SK-N-SH (cell line): ENCODE measurements at regions not wholly inside any gene's neighbourhood (a gene's known extent, or its start where the extent isn't known, plus 50 kb on each side); places are given as distances from the start of the nearest gene placed in this dataset.

ENCODE experiments used
- CTCF ChIA-PET: fragments of 300-600, 350-600 bp; formaldehyde crosslinking; extraction: SDS; loops from one replicate; lab custom pipeline; 2021; lab: Yijun Ruan, JAX
- POLR2A ChIA-PET: fragments of 350-600 bp; sonication (Branson Sonifier 250); formaldehyde crosslinking; extraction: SDS; loops from one replicate; lab custom pipeline; 2020; ENCODE audit warnings: antibody characterized with exemption, inconsistent platforms; lab: Yijun Ruan, JAX
- DNase-seq: peaks from one replicate; pipeline ENCODE4 v3.0.0; 2012
- H2AFZ ChIP-seq: fragments of 200-600 bp; sonication (generic); 2 replicates; pipeline ENCODE4 v1.8.1; 2016; ENCODE audit warnings: antibody characterized with exemption, mild to moderate bottlenecking, low read depth
- H3F3A ChIP-seq: fragments of 200-600 bp; sonication (generic); replicated peaks from 2 replicates; pipeline ENCODE3; 2016; ENCODE audit warnings: antibody characterized with exemption, mild to moderate bottlenecking; ENCODE audit not compliant: insufficient read depth
- H3K27ac ChIP-seq, 2 experiments: fragments of 200-500 bp in 1 of 2; fragments of 200-600 bp in 1 of 2; sonication (Bioruptor generic) in 1 of 2; sonication (generic), shearing (Covaris generic) in 1 of 2; 2 replicates each; pipeline versions ENCODE4 v1.5.1 to v1.6.1; 2014 to 2016; ENCODE audit warnings: low read depth in 2 of 2, inconsistent platforms in 1 of 2, low read length in 1 of 2, mild to moderate bottlenecking in 1 of 2, mixed read lengths in 1 of 2
- H3K27me3 ChIP-seq: fragments of 200-600 bp; sonication (generic), shearing (Covaris generic); 2 replicates; pipeline ENCODE4 v1.6.1; 2016; ENCODE audit warnings: mixed run types; ENCODE audit not compliant: insufficient read depth
- H3K36me3 ChIP-seq, 2 experiments: fragments of 200-500 bp in 1 of 2; fragments of 200-600 bp in 1 of 2; sonication (Bioruptor generic) in 1 of 2; sonication (generic) in 1 of 2; replicated peaks in 1 of 2; 2 replicates each; pipeline versions ENCODE3 to v1.5.1; 2014 to 2016; ENCODE audit warnings: low read length in 1 of 2, mild to moderate bottlenecking in 1 of 2; ENCODE audit not compliant: insufficient read depth in 2 of 2, control insufficient read depth in 1 of 2
- H3K4me1 ChIP-seq, 2 experiments: fragments of 200-500 bp in 1 of 2; fragments of 200-600 bp in 1 of 2; sonication (Bioruptor generic) in 1 of 2; sonication (generic), shearing (Covaris generic) in 1 of 2; 2 replicates each; pipeline versions ENCODE4 v1.5.1 to v1.6.1; 2014 to 2016; ENCODE audit warnings: low read depth in 1 of 2, low read length in 1 of 2, mixed run types in 1 of 2; ENCODE audit not compliant: insufficient read depth in 2 of 2, control insufficient read depth in 1 of 2
- H3K4me2 ChIP-seq: fragments of 200-600 bp; sonication (generic), shearing (Covaris generic); 2 replicates; pipeline ENCODE4 v1.6.1; 2017; ENCODE audit warnings: mixed run types
- H3K4me3 ChIP-seq, 2 experiments: fragments of 200-500 bp in 1 of 2; fragments of 200-600 bp in 1 of 2; sonication (Bioruptor generic) in 1 of 2; sonication (generic), shearing (Covaris generic) in 1 of 2; 2 replicates each; pipeline versions ENCODE4 v1.5.1 to v1.8.1; 2014 to 2016; ENCODE audit warnings: low read depth in 2 of 2, inconsistent platforms in 1 of 2, low read length in 1 of 2, mild to moderate bottlenecking in 1 of 2, mixed read lengths in 1 of 2, moderate library complexity in 1 of 2
- H3K79me2 ChIP-seq: fragments of 200-600 bp; sonication (generic); 2 replicates; pipeline ENCODE4 v1.8.1; 2017; ENCODE audit warnings: mild to moderate bottlenecking; ENCODE audit not compliant: insufficient read depth
- H3K9ac ChIP-seq: fragments of 200-600 bp; sonication (generic); 2 replicates; pipeline ENCODE4 v1.6.1; 2017; ENCODE audit warnings: mixed run types
- H3K9me2 ChIP-seq: fragments of 200-600 bp; sonication (generic); 2 replicates; pipeline ENCODE4 v1.6.1; 2017; ENCODE audit warnings: mixed run types
- H3K9me3 ChIP-seq: fragments of 200-600 bp; sonication (generic); 2 replicates; pipeline ENCODE4 v1.6.1; 2017; ENCODE audit warnings: mixed run types, mild to moderate bottlenecking, moderate library complexity
- H4K20me1 ChIP-seq: fragments of 200-600 bp; sonication (generic); 2 replicates; pipeline ENCODE4 v1.6.1; 2017; ENCODE audit warnings: mild to moderate bottlenecking, mixed run types; ENCODE audit not compliant: insufficient read depth
- CHD2 ChIP-seq: fragments of 150-350 bp; IDR thresholded peaks from 2 replicates; pipeline ENCODE4 v1.6.1; 2018; ENCODE audit warnings: low read length; ENCODE audit not compliant: partially characterized antibody
- EP300 ChIP-seq, 2 experiments: IDR thresholded peaks; 2 replicates each; pipeline versions ENCODE4 v1.4.0 to v1.6.1; 2012; ENCODE audit warnings: borderline replicate concordance in 1 of 2, low read depth in 1 of 2, low read length in 1 of 2
- FOXJ3 ChIP-seq: sonication (generic); formaldehyde crosslinking; IDR thresholded peaks from 2 replicates; pipeline ENCODE4 v1.5.1; 2020; ENCODE audit warnings: mild to moderate bottlenecking, missing genetic modification reagents
- FOXM1 ChIP-seq: IDR thresholded peaks from 2 replicates; pipeline ENCODE4 v1.4.0; 2012; ENCODE audit warnings: low read depth, mild to moderate bottlenecking
- GABPA ChIP-seq: IDR thresholded peaks from 2 replicates; pipeline ENCODE4 v1.4.0; 2012; ENCODE audit warnings: low read depth, mild to moderate bottlenecking
- JUND ChIP-seq: IDR thresholded peaks from 2 replicates; pipeline ENCODE4 v1.4.0; 2012
- NRF1 ChIP-seq: IDR thresholded peaks from 2 replicates; pipeline ENCODE4 v1.6.1; 2012; ENCODE audit warnings: low read depth, mild to moderate bottlenecking, low read length
- RAD21 ChIP-seq: IDR thresholded peaks from 2 replicates; pipeline ENCODE4 v1.6.1; 2012; ENCODE audit warnings: mild to moderate bottlenecking, low read length
- RXRA ChIP-seq: IDR thresholded peaks from 2 replicates; pipeline ENCODE4 v1.4.0; 2012; ENCODE audit warnings: low read depth, mild to moderate bottlenecking, borderline replicate concordance
- SMC3 ChIP-seq: IDR thresholded peaks from 2 replicates; pipeline ENCODE4 v1.6.1; 2012; ENCODE audit warnings: low read depth, low read length, improper control_type of control experiment
- WGBS: methylation state at CpG from one replicate; pipeline ENCODE4 v1.1.6; 2017; ENCODE audit warnings: low lambda C conversion rate; 5-methylcytosine and 5-hydroxymethylcytosine counted together
- TF ChIP-seq, protein P1 (sequence below): fragments of 150-350 bp; IDR thresholded peaks from 2 replicates; pipeline ENCODE4 v1.6.1; 2017; ENCODE audit warnings: antibody characterized with exemption, low read length, low read depth, borderline replicate concordance
- TF ChIP-seq, protein P2 (sequence below): IDR thresholded peaks from 2 replicates; pipeline ENCODE4 v1.6.1; 2012; ENCODE audit warnings: mild to moderate bottlenecking, low read depth, low read length, moderate library complexity

DNA sequence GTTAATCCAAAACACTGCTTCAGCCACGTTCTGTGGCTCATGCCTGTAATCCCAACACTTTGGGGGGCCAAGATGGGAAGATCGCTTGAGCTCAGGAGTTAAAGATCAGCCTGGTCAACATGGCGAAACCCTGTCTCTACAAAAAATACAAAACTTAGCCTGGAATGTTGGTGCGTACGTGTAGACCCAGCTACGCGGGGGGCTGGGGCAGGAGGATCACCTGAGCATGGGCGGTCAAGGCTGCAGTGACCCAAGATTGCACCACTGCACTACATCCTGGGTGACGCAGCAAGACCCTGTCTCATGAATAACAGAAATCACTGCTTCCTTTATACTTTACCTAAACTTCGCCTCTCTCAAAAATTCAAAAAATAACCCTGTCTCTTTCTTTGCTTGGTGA lies 1325.0 kb upstream of the CADM2 start:
- Histone ChIP-seq H3K4me1 (no peaks in the 10 kb centered on the region), H4K20me1 (no peaks in the 10 kb centered on the region), H3F3A (no peaks in the 10 kb centered on the region)
- CTCF ChIA-PET = no interaction called here
- TF ChIP-seq, protein P1, sequence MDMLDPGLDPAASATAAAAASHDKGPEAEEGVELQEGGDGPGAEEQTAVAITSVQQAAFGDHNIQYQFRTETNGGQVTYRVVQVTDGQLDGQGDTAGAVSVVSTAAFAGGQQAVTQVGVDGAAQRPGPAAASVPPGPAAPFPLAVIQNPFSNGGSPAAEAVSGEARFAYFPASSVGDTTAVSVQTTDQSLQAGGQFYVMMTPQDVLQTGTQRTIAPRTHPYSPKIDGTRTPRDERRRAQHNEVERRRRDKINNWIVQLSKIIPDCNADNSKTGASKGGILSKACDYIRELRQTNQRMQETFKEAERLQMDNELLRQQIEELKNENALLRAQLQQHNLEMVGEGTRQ = no peak
- TF ChIP-seq RAD21 (no peak), FOXJ3 (CRISPR knock-in tag) (no peak), FOXM1 (no peak), RXRA (no peak), SMC3 (no peak), JUND (no peak), NRF1 (no peak)
- TF ChIP-seq, protein P2, sequence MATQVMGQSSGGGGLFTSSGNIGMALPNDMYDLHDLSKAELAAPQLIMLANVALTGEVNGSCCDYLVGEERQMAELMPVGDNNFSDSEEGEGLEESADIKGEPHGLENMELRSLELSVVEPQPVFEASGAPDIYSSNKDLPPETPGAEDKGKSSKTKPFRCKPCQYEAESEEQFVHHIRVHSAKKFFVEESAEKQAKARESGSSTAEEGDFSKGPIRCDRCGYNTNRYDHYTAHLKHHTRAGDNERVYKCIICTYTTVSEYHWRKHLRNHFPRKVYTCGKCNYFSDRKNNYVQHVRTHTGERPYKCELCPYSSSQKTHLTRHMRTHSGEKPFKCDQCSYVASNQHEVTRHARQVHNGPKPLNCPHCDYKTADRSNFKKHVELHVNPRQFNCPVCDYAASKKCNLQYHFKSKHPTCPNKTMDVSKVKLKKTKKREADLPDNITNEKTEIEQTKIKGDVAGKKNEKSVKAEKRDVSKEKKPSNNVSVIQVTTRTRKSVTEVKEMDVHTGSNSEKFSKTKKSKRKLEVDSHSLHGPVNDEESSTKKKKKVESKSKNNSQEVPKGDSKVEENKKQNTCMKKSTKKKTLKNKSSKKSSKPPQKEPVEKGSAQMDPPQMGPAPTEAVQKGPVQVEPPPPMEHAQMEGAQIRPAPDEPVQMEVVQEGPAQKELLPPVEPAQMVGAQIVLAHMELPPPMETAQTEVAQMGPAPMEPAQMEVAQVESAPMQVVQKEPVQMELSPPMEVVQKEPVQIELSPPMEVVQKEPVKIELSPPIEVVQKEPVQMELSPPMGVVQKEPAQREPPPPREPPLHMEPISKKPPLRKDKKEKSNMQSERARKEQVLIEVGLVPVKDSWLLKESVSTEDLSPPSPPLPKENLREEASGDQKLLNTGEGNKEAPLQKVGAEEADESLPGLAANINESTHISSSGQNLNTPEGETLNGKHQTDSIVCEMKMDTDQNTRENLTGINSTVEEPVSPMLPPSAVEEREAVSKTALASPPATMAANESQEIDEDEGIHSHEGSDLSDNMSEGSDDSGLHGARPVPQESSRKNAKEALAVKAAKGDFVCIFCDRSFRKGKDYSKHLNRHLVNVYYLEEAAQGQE = no peak
- TF ChIP-seq, all 33 proteins: peak for 0
- no peak overlapping the region for H3K9ac ChIP-seq
- no peak for DNase-seq
- H2AFZ ChIP-seq = no peak overlapping the region
- no peaks in the 10 kb centered on the region for H3K9me2 ChIP-seq
- H3K4me2 ChIP-seq = no peak overlapping the region
- no peaks in the 10 kb centered on the region for H3K36me3 ChIP-seq
- H3K9me3 ChIP-seq = no peaks in the 10 kb centered on the region
- 2% methylated on average over 9 of the region's 10 CpGs for WGBS
- no peaks in the 10 kb centered on the region for H3K79me2 ChIP-seq
- POLR2A ChIA-PET = no interaction called here
- no peak overlapping the region for H3K27ac ChIP-seq
- H3K27me3 ChIP-seq = no peaks in the 10 kb centered on the region
- H3K4me3 ChIP-seq = no peak overlapping the region

DNA sequence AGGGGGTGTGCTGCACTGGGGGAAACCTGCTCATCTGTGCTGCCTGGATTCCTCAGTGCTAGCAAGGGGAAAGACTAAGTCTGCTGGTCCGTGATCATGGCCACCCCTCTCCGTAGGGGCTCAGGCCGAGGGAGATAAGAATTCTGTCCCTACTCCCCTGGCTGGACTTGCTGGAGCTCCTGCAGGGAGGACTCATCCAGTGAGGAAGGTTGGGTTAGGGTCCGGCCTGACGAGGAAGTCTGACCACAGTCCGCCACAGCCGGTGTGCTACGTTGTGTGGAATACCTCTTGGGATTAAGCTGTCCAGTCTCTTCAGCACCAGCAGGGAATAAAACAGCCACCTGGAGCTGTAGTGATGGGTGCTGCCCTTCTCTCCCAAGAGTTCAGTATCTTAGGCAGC lies 1309.1 kb upstream of the CADM2 start:
- Histone ChIP-seq H3K27ac (no peak overlapping the region), H3K9ac (no peak overlapping the region), H3K27me3 (no peaks in the 10 kb centered on the region), H3K9me2 (0 out of 2 replicates have a peak, but pooled peaks cover 4% of the 10 kb centered on the region), H3K36me3 (no peaks in the 10 kb centered on the region), H3F3A (no peaks in the 10 kb centered on the region), H3K4me1 (no peaks in the 10 kb centered on the region), H3K4me2 (no peak overlapping the region), H3K4me3 (no peak overlapping the region), H3K9me3 (no peaks in the 10 kb centered on the region), H2AFZ (no peak overlapping the region), H3K79me2 (no peaks in the 10 kb centered on the region), H4K20me1 (no peaks in the 10 kb centered on the region)
- no peak for TF ChIP-seq SMC3
- no peak for TF ChIP-seq CHD2
- no peak for TF ChIP-seq RXRA
- TF ChIP-seq EP300 (IDR thresholded peaks at IDR 0.05; ENCODE audit: borderline replicate concordance in 1 of 2, low read depth in 1 of 2, low read length in 1 of 2) = no peak
- TF ChIP-seq GABPA = no peak
- no peak for TF ChIP-seq FOXJ3 (CRISPR knock-in tag)
- no peak for DNase-seq
- ChIA-PET CTCF (no interaction called here), POLR2A (no interaction called here)
- WGBS = 28% methylated on average over 5 of the region's 8 CpGs
